DMS 273 (cell line): ENCODE measurements at regions not wholly inside any gene's neighbourhood (a gene's known extent, or its start where the extent isn't known, plus 50 kb on each side); places are given as distances from the start of the nearest gene placed in this dataset.

ENCODE experiments used
- DNase-seq: peaks from one replicate; lab custom pipeline; 2025; ENCODE audit not compliant: unreplicated experiment; lab: John Stamatoyannopoulos, UW

DNA sequence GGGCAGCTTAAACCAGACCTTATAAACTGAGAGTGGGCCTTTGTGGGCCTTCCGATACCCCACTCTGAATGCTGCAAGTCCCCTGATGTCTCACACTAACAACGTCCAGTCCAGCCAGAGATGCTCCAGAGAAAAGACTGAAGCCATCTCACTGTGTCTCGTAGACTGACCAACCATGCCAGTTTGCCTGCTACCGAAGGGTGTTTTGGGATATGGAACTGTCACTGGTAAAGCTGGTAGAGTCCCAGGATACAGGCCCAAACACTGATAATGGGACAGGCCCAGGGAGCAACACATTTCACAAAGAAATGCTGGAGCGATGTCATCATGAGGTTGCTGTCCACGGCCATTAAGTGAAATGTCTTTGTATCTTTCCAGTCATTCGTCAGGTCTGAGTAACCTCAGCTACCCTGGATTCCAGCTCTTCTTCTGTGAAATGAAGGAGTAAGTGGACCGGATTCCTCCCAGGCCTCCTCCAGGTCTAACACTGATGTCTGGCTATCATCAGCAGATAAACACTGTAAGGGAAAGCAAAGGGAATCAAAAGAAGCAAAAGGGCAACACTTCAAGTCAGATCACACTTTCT lies 81.6 kb downstream of the SLC5A7 start:
- no peak for DNase-seq

GRCh38 chr2:108069515-108070310 lies 83.4 kb downstream of the SLC5A7 start:
- peak; percentile 13 for DNase-seq

DNA sequence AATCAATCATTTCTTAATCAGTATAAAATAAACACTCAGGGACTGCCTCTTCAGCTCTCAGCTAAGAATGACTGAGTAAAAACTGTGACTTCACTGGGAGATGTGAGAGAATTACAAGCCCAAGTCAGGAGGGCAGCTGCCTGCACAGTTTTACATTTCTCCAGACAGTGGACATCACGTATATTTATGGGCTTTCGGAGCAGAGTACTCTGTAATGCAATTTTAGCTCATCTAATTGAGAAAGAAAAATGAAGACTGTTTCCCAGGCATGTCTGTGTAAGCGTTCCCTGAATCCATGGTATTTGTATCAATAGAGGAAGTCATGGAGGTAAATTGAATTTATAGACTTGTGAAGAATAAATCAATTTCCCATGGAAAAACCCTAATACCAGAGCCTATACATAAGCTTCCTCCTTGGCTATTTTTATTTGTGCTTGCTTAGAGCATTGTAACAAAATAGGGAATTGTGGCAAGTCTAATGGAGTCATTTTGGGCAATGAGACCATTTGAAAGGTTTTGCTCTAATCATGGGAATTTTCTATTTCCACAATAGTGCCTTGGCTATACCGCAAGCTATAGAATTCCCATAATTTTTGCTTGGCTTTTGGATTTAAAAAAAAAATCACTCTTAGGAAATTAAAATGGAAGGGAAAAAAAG lies 87.2 kb downstream of the SLC5A7 start:
- DNase-seq, result no peak

GRCh38 chr2:108074150-108074549 lies 87.8 kb downstream of the SLC5A7 start:
- DNase-seq, result peak; percentile 24

DNA sequence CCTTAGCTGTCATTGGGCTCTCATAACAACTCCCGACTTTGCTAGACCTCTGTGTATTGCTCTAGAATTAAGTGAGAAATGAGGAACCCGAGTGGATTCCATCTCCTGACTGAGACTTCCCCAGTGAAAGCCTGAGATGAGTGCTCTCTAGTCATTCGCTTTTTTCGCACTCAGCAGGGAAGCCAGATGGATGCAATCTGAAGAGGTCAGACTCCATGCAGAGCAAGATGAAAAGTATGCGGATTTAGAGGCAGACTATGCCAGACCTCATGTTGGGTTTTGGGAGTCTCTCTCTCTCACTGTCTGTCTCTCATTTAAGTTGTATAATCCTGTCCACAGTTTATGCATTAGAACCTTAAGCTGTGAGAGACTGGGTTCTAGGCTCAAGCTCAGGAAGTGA lies 88.6 kb downstream of the SLC5A7 start:
- DNase-seq, result peak; percentile 25

GRCh38 chr2:108076527-108076926 lies 90.2 kb downstream of the SLC5A7 start:
- DNase-seq, result no peak

GRCh38 chr2:108079736-108080135 lies 93.4 kb downstream of the SLC5A7 start:
- no peak for DNase-seq

GRCh38 chr2:108080177-108080576 lies 93.9 kb downstream of the SLC5A7 start:
- no peak for DNase-seq

- DNase-seq, result no peak
Measured at GRCh38 chr2:108082978-108083377, 96.7 kb downstream of the SLC5A7 start.

GRCh38 chr2:108084311-108084710 lies 98.0 kb downstream of the SLC5A7 start:
- DNase-seq, result no peak

DNA sequence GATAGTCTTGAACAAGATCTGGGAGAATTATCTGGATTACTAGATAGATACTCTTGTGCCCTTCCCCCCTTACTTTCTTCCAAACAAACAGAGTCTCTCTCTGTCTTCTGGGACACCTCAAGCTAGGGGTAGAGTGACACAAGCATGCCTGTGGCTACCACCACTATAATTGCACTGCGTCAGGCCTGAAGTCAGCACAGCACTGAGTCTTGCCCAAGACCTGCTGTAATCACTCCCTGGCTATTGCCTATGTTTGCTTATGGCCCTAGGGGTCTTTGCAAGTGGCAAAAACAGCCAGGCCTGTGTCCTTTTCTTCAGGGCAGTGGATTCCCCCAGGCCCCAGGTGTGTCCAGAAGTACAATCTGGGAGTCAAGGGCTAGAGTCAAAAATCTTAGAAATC lies 106.6 kb downstream of the SLC5A7 start:
- no peak for DNase-seq

DNA sequence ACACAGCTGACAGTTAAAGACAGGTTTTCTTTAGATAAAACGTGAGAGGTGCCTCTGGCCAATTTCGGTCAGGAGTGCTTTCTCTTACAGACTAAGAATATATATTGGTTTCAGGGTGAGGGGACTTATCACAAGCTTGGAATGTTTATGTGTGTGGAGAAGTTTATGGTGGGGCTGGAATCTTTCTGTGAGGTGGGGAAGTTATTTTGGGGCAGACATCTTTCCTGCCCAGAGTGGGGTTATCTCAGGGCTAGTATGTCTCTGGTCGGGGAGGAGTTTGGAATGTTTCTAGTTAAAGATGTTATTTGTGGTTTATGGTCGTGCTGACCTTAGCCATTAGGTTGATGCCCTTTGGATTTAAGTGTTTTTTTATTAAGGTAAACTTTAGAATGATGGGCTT lies 115.2 kb downstream of the SLC5A7 start:
- no peak for DNase-seq

DNA sequence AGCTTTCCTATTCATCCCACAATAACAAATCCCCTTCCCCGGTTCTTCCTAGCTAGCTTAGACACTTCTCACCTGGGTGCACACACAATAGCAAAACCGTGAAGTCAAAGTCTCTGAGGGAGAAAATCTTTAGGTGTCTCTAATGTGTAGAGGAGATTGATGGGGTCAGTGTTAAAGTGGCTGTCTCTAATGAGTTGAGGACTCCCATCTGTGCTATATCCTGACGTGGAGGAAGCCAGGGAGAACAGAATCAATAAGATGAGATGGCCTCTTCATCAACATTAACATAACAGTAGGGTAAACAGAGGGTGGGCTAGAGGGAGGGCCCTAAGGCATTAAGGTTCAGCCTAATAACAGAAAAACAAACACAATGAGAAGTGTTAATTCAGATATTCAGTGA lies 120.4 kb downstream of the SLC5A7 start:
- DNase-seq, result no peak

DNA sequence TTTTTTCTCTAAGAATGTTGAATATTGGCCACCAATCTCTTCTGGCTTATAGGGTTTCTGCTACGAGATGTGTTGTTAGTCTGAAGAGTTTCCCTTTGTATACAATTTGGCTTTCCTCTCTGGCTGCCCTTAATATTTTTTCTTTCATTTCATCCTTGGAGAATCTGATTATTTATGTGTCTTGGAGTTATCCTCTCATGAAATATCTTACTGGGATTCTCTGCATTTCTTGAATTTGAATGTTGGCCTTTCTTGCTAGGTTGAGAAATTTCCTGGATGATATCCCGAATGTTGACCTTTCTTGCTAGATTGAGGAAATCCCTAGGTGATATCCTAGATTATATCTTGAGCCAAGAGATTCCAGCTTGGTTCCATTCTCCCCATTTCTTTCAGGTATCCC lies 125.6 kb downstream of the SLC5A7 start:
- DNase-seq, result no peak

- DNase-seq, result no peak
Measured at GRCh38 chr2:108115868-108116267, 123.9 kb upstream of the SULT1C3 start.

DNA sequence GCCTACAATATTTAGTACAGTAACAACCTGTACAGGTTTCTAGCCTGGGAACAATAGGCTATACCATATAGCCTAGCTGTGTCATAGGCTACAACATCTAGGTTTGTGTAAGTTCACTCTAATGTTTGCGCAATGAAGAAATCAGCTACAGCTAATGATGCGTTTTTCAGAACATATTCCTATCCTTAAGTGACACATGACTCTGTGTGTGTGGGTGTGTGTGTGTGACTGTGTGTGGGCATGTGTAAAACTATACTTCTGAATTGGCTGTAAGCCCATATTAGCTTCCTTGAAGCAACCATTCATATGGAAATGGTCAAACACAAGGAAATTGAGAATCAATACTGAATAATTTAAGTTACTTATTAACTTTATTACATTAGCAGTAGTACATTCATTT lies 120.8 kb upstream of the SULT1C3 start:
- no peak for DNase-seq

GRCh38 chr2:108119492-108119891 lies 120.3 kb upstream of the SULT1C3 start:
- no peak for DNase-seq

DNA sequence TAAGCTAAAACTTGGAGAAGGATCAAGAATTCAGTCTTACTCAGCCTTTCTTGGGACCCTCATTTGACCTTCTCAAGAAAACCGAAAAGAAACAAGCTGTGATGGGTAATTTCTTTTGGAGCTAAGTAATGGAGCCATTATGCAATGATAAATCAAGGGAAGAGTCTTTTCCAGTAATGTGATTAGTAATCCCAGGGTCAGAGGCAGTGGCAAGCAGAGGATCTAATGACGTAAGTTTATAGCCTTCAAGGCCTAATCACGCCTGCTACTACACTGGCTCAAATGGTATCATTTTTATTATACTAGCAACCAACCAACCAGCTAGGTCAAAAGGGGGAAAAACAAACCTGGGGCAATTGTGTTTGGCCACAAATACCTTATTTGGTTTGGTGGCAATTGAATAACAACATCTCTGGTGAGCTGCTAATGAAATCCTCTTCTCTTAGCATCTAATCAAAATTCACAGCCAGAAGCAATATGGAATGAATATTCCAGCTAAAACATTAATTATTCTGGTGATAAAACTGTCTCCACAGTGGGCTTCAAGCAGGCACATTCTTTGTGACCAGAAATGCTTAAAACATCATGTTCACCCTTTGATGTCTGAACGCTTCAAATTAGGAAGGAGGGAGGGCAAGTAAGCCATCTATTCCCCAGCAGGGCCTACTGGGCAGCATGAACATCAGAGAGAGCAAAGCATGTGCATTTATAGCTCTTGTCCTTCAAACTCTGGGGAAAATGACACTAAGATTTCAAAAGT lies 114.9 kb upstream of the SULT1C3 start:
- no peak for DNase-seq

GRCh38 chr2:108125581-108125980 lies 114.2 kb upstream of the SULT1C3 start:
- peak; percentile 16 for DNase-seq

DNA sequence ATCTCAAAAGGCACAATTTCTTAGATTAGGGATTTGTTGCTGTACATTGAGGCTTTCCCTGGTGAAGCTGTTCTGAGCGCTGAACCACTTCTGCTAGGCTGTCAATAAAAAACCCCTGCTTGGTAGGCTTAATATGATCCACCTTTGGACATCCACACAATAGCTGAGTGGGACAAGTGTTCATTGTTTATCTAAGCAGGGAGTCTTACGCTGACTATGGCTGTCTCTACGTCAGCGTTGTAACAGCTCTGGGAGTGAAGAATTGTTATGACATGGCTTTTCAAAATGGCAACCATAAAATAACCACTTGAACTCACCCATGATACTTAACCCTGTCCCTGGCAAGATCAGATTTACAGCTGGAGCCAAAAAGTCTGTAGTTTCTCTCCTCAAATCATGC lies 111.5 kb upstream of the SULT1C3 start:
- DNase-seq, result no peak

- DNase-seq, result no peak
Measured at GRCh38 chr2:108129636-108130035, 110.1 kb upstream of the SULT1C3 start.

- no peak for DNase-seq
Measured at GRCh38 chr2:108133457-108133856, 106.3 kb upstream of the SULT1C3 start.
